GM12865 (cell line): ENCODE measurements at regions not wholly inside any gene's neighbourhood (a gene's known extent, or its start where the extent isn't known, plus 50 kb on each side); places are given as distances from the start of the nearest gene placed in this dataset.

Source experiments
- DNase-seq: peaks from one replicate; pipeline ENCODE4 v3.0.0; 2010; ENCODE audit warnings: low read depth
- H3K4me3 ChIP-seq: 2 replicates; pipeline ENCODE4 v1.5.1; 2011; ENCODE audit warnings: mild to moderate bottlenecking, low read depth, low read length, control low read depth
- CTCF ChIP-seq: IDR thresholded peaks from 2 replicates; pipeline ENCODE4 v1.5.1; 2011; ENCODE audit warnings: low read length, control low read depth, low read depth, inconsistent platforms; ENCODE audit not compliant: insufficient read depth; ENCODE audit errors: missing control alignments

- TF ChIP-seq CTCF: no peak
- H3K4me3 ChIP-seq: no peak overlapping the region
Measured at GRCh38 chr6:170040906-170041305, 250.0 kb downstream of the DLL1 start.

GRCh38 chr6:170040115-170040500 is 250.8 kb downstream of the DLL1 start:
- no peak for DNase-seq
- no peak for TF ChIP-seq CTCF
- H3K4me3 ChIP-seq: no peak overlapping the region

More at GRCh38 chr6:170040906-170041305, 250.0 kb downstream of the DLL1 start:
- no peak for DNase-seq

- TF ChIP-seq CTCF: no peak
- no peak for DNase-seq
- no peak overlapping the region for H3K4me3 ChIP-seq
Measured at GRCh38 chr6:170039156-170040114, 251.4 kb downstream of the DLL1 start.

GRCh38 chr6:170038708-170039107 is 252.2 kb downstream of the DLL1 start:
- no peak for DNase-seq
- TF ChIP-seq CTCF: no peak
- H3K4me3 ChIP-seq: no peak overlapping the region

- H3K4me3 ChIP-seq: no peak overlapping the region
- DNase-seq: no peak
- no peak for TF ChIP-seq CTCF
Measured at GRCh38 chr6:170038251-170038650, 252.6 kb downstream of the DLL1 start.

GRCh38 chr6:170037541-170038250 is 253.2 kb downstream of the DLL1 start:
- H3K4me3 ChIP-seq: no peak overlapping the region
- no peak for DNase-seq
- no peak for TF ChIP-seq CTCF
